T-cell (primary cell): ENCODE measurements at regions not wholly inside any gene's neighbourhood (a gene's known extent, or its start where the extent isn't known, plus 50 kb on each side); places are given as distances from the start of the nearest gene placed in this dataset.

Experiments used
- ATAC-seq, 4 experiments: fragments of 200-7000 bp in 3 of 4; fragments of 150-1000 bp in 1 of 4; cut with Tn5 transposase; replicated peaks in 1 of 4; 1 replicate in 3 of 4; 2 replicates in 1 of 4; pipeline ENCODE4 v1.10.0; 2021; ENCODE audit warnings: moderate library complexity in 3 of 4, mild to moderate bottlenecking in 2 of 4, moderate number of reproducible peaks in 1 of 4
- CTCF ChIA-PET, 2 donors: fragments of 300-600 bp; sonication (Branson Sonifier 250); formaldehyde crosslinking; loops; one replicate each; lab custom pipeline; 2022; ENCODE audit warnings: antibody characterized with exemption in 2 of 2; lab: Charles Lee
- POLR2A ChIA-PET, 2 donors: fragments of 300-600 bp; sonication (Branson Sonifier 250); formaldehyde crosslinking; loops; one replicate each; lab custom pipeline; 2022; ENCODE audit warnings: antibody characterized with exemption in 2 of 2; lab: Charles Lee
- DNase-seq, 35 experiments: peaks; one replicate each; pipeline versions ENCODE4 v3.0.0 to v3.0.0-alpha.2; 2013 to 2023
- H3K27ac ChIP-seq: one replicate; pipeline ENCODE4 v1.5.1; 2013; ENCODE audit warnings: low read length
- H3K27me3 ChIP-seq, 2 experiments: replicated peaks in 1 of 2; 1 replicate in 1 of 2; 2 replicates in 1 of 2; pipeline versions ENCODE4 v1.6.1 to v1.7.0; 2013; ENCODE audit warnings: low read length in 1 of 2, mixed read lengths in 1 of 2; ENCODE audit not compliant: control insufficient read depth in 2 of 2, insufficient read depth in 2 of 2; ENCODE audit errors: extremely low read depth in 1 of 2
- H3K36me3 ChIP-seq, 2 donors: 1 replicate in 1 of 2; 2 replicates in 1 of 2; pipeline versions ENCODE4 v1.6.1 to v1.7.0; 2013; ENCODE audit warnings: low read length in 1 of 2; ENCODE audit not compliant: control insufficient read depth in 2 of 2, insufficient read depth in 1 of 2; ENCODE audit errors: extremely low read depth in 1 of 2
- H3K4me1 ChIP-seq, 2 experiments: 1 replicate in 1 of 2; 2 replicates in 1 of 2; pipeline versions ENCODE4 v1.6.1 to v1.7.0; 2013; ENCODE audit warnings: low read length in 2 of 2, mixed read lengths in 1 of 2; ENCODE audit not compliant: insufficient read depth in 2 of 2, control insufficient read depth in 1 of 2; ENCODE audit errors: extremely low read depth in 1 of 2
- H3K4me3 ChIP-seq, 2 donors: 1 replicate in 1 of 2; 2 replicates in 1 of 2; pipeline versions ENCODE4 v1.5.1 to v1.7.0; 2013; ENCODE audit warnings: mild to moderate bottlenecking in 2 of 2, low read length in 1 of 2, moderate library complexity in 1 of 2; ENCODE audit not compliant: control insufficient read depth in 1 of 2; ENCODE audit errors: extremely low read depth in 1 of 2
- H3K9me3 ChIP-seq: 2 replicates; pipeline ENCODE4 v1.7.0; 2013
- H3K27ac Mint-ChIP-seq, 2 donors: one replicate each; pipeline ENCODE4 v1.8.0; 2020 to 2021; ENCODE audit warnings: mild to moderate bottlenecking in 2 of 2, mixed read lengths in 2 of 2
- H3K27me3 Mint-ChIP-seq, 2 donors: one replicate each; pipeline ENCODE4 v1.8.0; 2021 to 2022; ENCODE audit warnings: mixed read lengths in 2 of 2
- H3K36me3 Mint-ChIP-seq: one replicate; pipeline ENCODE4 v1.8.0; 2021; ENCODE audit warnings: mixed read lengths
- H3K4me1 Mint-ChIP-seq, 3 donors: one replicate each; pipeline ENCODE4 v1.8.0; 2020 to 2022; ENCODE audit warnings: mixed read lengths in 3 of 3, mild to moderate bottlenecking in 1 of 3
- H3K4me3 Mint-ChIP-seq, 3 donors: one replicate each; pipeline ENCODE4 v1.8.0; 2020 to 2022; ENCODE audit warnings: mild to moderate bottlenecking in 3 of 3, mixed read lengths in 3 of 3, moderate library complexity in 3 of 3
- H3K9me3 Mint-ChIP-seq, 3 donors: one replicate each; pipeline ENCODE4 v1.8.0; 2020 to 2022; ENCODE audit warnings: mixed read lengths in 3 of 3
- WGBS: methylation state at CpG from one replicate; pipeline ENCODE4 v1.1.5; 2013; ENCODE audit warnings: missing lambda C conversion rate; ENCODE audit not compliant: insufficient coverage; 5-methylcytosine and 5-hydroxymethylcytosine counted together

DNA sequence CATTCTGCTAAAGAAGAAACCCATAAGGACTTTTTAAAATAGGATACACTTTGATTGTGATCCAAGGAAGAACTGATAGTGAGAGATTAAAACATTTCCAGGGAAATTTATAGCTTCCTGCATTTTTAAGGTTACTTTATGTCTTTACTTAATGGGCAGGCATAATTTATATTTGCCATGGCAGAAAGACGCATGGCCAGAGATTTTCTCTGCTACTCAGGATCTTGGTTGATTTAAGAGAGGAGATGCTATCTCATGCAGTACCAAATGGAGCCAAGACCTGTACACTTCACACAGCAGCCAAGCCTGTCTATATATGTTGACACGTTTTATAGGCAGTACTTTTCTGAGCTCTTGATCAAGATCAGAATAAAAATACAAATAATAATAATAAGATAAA, 60.9 kb upstream of the NT5C1B start:
- peaks cover 41% of the 10 kb centered on the region for H3K36me3 Mint-ChIP-seq
- DNase-seq (no peak), ATAC-seq (no peak)
- H3K4me1 ChIP-seq, result no peaks in the 10 kb centered on the region
- no peaks in the 10 kb centered on the region for H3K27me3 ChIP-seq
- no peak overlapping the region for H3K4me3 Mint-ChIP-seq
- H3K27ac Mint-ChIP-seq, result no peak overlapping the region
- ChIA-PET POLR2A (no interaction called here), CTCF (interaction anchor here in 1 of 2 donors (0.6 kb wide), 1 partner anchor 132 kb away, joined by 6 read pairs; no protein-coding TSS in a partner anchor)
- H3K4me3 ChIP-seq, result no peak overlapping the region
- peaks cover 0 to 4% (median 4%) of the 10 kb centered on the region in 3 donors for H3K9me3 Mint-ChIP-seq
- no peaks in the 10 kb centered on the region for H3K27me3 Mint-ChIP-seq
- no peaks in the 10 kb centered on the region for H3K4me1 Mint-ChIP-seq
- no peak overlapping the region for H3K27ac ChIP-seq
- peaks cover 0 to 3% of the 10 kb centered on the region in 2 donors for H3K36me3 ChIP-seq
- no peaks in the 10 kb centered on the region for H3K9me3 ChIP-seq
- WGBS, result no CpG with 5 or more reads among the region's 2 CpGs

DNA sequence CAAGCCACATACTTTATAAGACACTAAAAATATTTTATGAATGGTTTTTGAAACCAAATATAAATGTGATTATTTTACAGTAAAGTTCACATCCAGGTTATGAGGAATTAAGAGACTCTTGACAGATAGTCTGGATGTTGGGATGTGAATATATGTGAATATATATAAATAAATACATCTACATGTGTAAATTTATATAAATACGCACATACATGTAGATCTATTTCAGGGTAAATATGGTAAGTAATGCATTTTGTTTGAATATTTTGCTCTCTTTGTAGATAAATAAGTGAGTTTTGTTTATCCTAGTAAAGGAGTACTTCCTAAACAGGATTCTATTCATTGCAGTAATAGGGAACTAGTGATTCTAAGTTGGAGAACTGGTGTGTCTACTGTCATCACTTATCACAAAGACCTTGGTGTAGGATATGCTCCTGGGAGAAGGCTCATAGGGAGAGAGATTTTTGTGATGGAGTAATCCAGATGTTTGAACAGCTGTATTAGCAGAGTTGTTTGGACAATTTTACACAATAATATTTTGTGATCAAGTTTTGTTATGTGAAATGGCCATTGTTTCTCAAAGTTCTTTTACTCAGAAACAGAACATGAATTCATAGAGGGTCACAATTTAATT, 60.2 kb upstream of the NT5C1B start:
- no peak for DNase-seq
- Mint-ChIP-seq H3K4me1 (no peaks in the 10 kb centered on the region), H3K9me3 (peaks cover 0 to 5% (median 4%) of the 10 kb centered on the region in 3 donors), H3K27me3 (no peaks in the 10 kb centered on the region), H3K36me3 (peaks cover 47% of the 10 kb centered on the region), H3K4me3 (no peak overlapping the region), H3K27ac (no peak overlapping the region)
- Histone ChIP-seq H3K27ac (no peak overlapping the region), H3K27me3 (no peaks in the 10 kb centered on the region), H3K4me1 (no peaks in the 10 kb centered on the region), H3K4me3 (no peak overlapping the region), H3K9me3 (no peaks in the 10 kb centered on the region), H3K36me3 (peaks cover 0 to 6% of the 10 kb centered on the region in 2 donors)
- ChIA-PET CTCF (no interaction called here), POLR2A (no interaction called here)
- no peak for ATAC-seq
- WGBS, result no CpG with 5 or more reads among the region's 1 CpG

DNA sequence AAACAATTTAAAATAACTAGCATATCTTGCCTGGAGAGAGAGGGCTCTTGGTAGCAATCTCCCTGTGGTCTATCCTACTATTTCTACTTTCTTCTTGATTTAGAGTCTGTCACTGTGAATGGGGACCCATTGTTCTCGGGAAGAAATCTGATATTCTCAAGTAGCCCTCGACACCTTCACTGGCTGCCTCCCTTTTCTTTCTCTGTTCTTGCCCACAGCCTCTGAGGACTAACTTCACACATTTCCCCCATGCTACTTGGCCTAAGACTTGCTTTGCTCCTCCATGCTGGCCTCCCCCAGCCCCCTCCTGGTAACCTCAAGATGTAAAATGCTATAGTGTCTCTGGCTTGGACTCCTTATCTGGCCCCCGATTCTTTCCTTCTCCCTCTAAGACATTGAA, 58.8 kb upstream of the NT5C1B start:
- CTCF ChIA-PET, result no interaction called here
- no peaks in the 10 kb centered on the region for H3K27me3 Mint-ChIP-seq
- no CpG with 5 or more reads among the region's 3 CpGs for WGBS
- H3K27ac Mint-ChIP-seq, result no peak overlapping the region
- POLR2A ChIA-PET, result no interaction called here
- DNase-seq (no peak), ATAC-seq (no peak)
- peaks cover 0 to 5% (median 4%) of the 10 kb centered on the region in 3 donors for H3K9me3 Mint-ChIP-seq
- no peaks in the 10 kb centered on the region for H3K4me1 ChIP-seq
- no peaks in the 10 kb centered on the region for H3K27me3 ChIP-seq
- H3K27ac ChIP-seq, result no peak overlapping the region
- no peaks in the 10 kb centered on the region for H3K9me3 ChIP-seq
- H3K4me1 Mint-ChIP-seq, result no peaks in the 10 kb centered on the region
- no peak overlapping the region for H3K4me3 ChIP-seq
- peaks cover 55% of the 10 kb centered on the region for H3K36me3 Mint-ChIP-seq
- H3K36me3 ChIP-seq, result peaks cover 0 to 7% of the 10 kb centered on the region in 2 donors
- no peak overlapping the region for H3K4me3 Mint-ChIP-seq

DNA sequence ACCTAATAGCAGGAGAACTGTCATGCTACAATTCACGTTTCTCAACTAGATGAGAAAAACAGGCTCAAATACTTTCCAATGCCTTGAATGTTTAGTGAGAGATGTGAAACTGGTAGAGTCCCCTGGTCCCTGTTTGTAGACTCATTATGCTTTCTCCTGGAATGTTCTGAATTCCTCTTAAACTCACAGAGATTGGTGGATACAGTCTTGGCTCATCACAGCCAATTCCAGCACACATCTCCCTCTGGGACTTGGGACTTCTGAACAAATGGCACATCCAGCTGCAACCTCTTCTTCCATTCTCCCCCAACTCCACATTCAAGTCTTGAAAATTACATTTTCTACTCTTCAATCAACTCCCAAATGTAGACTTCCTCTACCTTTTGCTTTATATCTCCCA, 58.4 kb upstream of the NT5C1B start:
- H3K36me3 Mint-ChIP-seq, result peaks cover 57% of the 10 kb centered on the region
- peaks cover 0 to 5% (median 4%) of the 10 kb centered on the region in 3 donors for H3K9me3 Mint-ChIP-seq
- DNase-seq (no peak), ATAC-seq (no peak)
- H3K27me3 Mint-ChIP-seq, result no peaks in the 10 kb centered on the region
- Histone ChIP-seq H3K9me3 (no peaks in the 10 kb centered on the region), H3K27me3 (no peaks in the 10 kb centered on the region), H3K4me3 (no peak overlapping the region), H3K27ac (no peak overlapping the region), H3K4me1 (no peaks in the 10 kb centered on the region), H3K36me3 (peaks cover 0 to 7% of the 10 kb centered on the region in 2 donors)
- WGBS, result no CpG with 5 or more reads among the region's 1 CpG
- H3K27ac Mint-ChIP-seq, result no peak overlapping the region
- ChIA-PET POLR2A (interaction anchor here in 1 of 2 donors (0.6 kb wide), 1 partner anchor 12 kb away, joined by 10 read pairs; no protein-coding TSS in a partner anchor), CTCF (no interaction called here)
- H3K4me3 Mint-ChIP-seq, result no peak overlapping the region
- H3K4me1 Mint-ChIP-seq, result no peaks in the 10 kb centered on the region

DNA sequence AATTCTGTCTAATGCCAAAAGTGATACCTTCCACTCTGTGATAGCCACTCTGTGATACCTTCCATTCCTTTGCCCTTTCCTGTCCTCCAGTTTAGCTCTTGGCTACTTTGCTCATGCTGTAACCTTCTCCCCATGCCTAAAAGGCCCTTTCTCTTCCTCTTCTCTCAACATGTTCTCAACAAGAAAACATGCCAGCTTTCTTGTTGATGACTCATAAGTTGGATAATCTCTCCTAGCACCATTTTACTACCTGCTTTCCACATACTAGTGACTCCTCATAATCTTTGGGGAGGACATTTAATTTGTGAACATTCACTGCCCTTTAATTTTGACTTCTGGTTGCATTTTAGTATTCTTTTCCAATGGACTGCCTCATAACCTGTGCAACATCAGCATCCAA, 55.9 kb upstream of the NT5C1B start:
- H3K4me3 ChIP-seq, result no peak overlapping the region
- DNase-seq (no peak), ATAC-seq (no peak)
- no peak overlapping the region for H3K27ac ChIP-seq
- Mint-ChIP-seq H3K27me3 (no peaks in the 10 kb centered on the region), H3K36me3 (peaks cover 63% of the 10 kb centered on the region), H3K9me3 (peaks cover 0 to 5% (median 4%) of the 10 kb centered on the region in 3 donors), H3K4me3 (no peak overlapping the region), H3K27ac (no peak overlapping the region), H3K4me1 (no peaks in the 10 kb centered on the region)
- H3K4me1 ChIP-seq, result no peaks in the 10 kb centered on the region
- ChIA-PET POLR2A (no interaction called here), CTCF (no interaction called here)
- no peaks in the 10 kb centered on the region for H3K9me3 ChIP-seq
- peaks cover 0 to 7% of the 10 kb centered on the region in 2 donors for H3K36me3 ChIP-seq
- no peaks in the 10 kb centered on the region for H3K27me3 ChIP-seq

DNA sequence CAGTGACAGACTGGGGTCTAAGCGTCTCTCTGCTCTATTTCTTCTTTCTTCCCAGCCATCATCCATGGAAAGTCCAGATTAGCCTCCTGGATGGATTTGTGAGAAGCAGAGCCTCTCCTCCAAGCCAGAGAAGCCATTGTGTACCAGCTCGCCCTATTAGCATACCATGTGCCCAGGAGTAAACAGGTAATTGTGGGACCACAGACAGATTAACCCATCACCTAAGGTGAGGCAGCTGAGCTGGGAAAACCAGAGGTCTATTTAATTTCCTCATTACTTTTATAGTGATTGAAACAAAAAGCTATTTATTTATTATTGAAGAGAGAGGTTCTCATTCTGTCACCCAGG, 54.7 kb upstream of the NT5C1B start:
- no peaks in the 10 kb centered on the region for H3K9me3 ChIP-seq
- Mint-ChIP-seq H3K4me1 (no peaks in the 10 kb centered on the region), H3K4me3 (no peak overlapping the region), H3K27ac (no peak overlapping the region), H3K27me3 (no peaks in the 10 kb centered on the region), H3K9me3 (peaks cover 0 to 5% (median 4%) of the 10 kb centered on the region in 3 donors), H3K36me3 (peaks cover 69% of the 10 kb centered on the region)
- no CpG with 5 or more reads among the region's 2 CpGs for whole genome bisulfite sequencing
- ATAC-seq, result no peak
- ChIA-PET POLR2A (no interaction called here), CTCF (no interaction called here)
- H3K27ac ChIP-seq, result no peak overlapping the region
- H3K4me3 ChIP-seq, result no peak overlapping the region
- H3K36me3 ChIP-seq, result peaks cover 0 to 7% of the 10 kb centered on the region in 2 donors
- no peaks in the 10 kb centered on the region for H3K4me1 ChIP-seq
- no peaks in the 10 kb centered on the region for H3K27me3 ChIP-seq
- no peak for DNase-seq
